ENCODE measurements at regions not wholly inside any gene's neighbourhood (a gene's known extent, or its start where the extent isn't known, plus 50 kb on each side); places are given as distances from the start of the nearest gene placed in this dataset.
"Not testable (repeated sequence)": the region's sequence is repeated elsewhere in the genome, so short reads cannot be mapped to it uniquely, and the experiment has no call there.

DNA sequence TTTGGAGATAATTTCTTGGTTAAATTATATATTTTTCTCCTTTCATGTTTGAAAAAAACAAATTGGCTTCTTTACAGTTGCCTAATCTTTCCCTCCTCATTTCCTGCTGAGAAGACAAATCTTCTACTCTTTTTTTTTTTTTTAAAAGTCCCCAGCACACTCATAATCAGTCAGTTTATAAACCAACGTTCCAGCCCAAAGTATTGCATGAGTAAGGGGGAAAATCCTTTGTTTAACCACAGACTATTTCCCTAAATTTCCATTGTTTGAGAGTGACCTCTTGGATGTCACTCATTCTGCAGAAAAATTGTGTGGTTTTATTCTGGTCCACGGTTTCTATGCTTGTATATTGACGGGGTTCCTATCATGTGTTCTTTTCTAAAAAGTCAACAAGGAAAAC is 55.1 kb upstream of the TLR4 start:
- peaks cover 3% of the 10 kb centered on the region for H3K4me1 Mint-ChIP-seq (ENCODE audit: low read depth)
- no peak overlapping the region for H3K4me3 Mint-ChIP-seq
- no peaks in the 10 kb centered on the region for H3K9me3 Mint-ChIP-seq
- DNase-seq (ENCODE audit: low spot score): no peak
- no peaks in the 10 kb centered on the region for H3K36me3 Mint-ChIP-seq (ENCODE audit: low read depth)
- H3K27ac Mint-ChIP-seq: no peak overlapping the region
- peaks cover 10% of the 10 kb centered on the region for H3K27me3 Mint-ChIP-seq (ENCODE audit: low read depth)

DNA sequence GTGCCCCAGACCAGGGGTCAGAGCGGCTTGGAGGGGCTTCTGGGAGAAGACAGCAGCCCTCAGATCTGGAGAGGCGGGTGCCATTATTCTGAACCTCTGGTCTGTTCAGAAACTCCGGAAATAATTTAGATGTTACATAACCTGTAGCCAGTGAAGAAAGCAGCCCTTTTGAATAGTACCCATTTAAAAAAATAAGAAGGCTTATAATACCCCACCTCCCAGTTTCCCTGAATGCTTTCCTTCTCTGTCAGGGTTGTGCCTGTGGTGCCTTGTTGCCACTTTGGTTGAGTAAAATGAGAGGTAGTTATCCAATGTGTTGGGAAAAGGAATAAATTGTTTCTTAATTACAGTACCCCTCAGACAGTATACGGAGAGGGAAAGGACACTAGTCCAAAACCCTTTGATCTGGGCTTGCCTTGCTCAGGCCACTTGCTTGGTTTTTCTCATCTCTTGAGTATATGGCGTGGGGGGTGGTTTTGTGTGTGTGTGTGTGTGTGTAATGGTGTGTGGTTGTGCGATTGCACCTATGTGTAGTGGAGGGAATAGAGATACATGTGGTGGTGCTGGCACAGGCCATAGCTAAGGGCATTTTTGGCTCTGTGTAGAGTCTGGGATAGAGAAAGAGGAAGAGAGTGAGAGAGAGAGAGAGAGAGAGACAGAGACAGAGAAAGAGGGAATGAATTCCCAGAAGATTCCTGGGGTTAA is 59.1 kb upstream of the TLR4 start:
- H3K4me1 Mint-ChIP-seq (ENCODE audit: low read depth): peaks cover 6% of the 10 kb centered on the region
- H3K9me3 Mint-ChIP-seq: no peaks in the 10 kb centered on the region
- H3K36me3 Mint-ChIP-seq (ENCODE audit: low read depth): no peaks in the 10 kb centered on the region
- no peak overlapping the region for H3K27ac Mint-ChIP-seq
- H3K4me3 Mint-ChIP-seq: no peak overlapping the region
- DNase-seq (ENCODE audit: low spot score): no peak
- H3K27me3 Mint-ChIP-seq (ENCODE audit: low read depth): peaks cover 15% of the 10 kb centered on the region

GRCh38 chr9:117644133-117644931 is 59.9 kb upstream of the TLR4 start:
- H3K36me3 Mint-ChIP-seq (ENCODE audit: low read depth): no peaks in the 10 kb centered on the region
- peaks cover 15% of the 10 kb centered on the region for H3K27me3 Mint-ChIP-seq (ENCODE audit: low read depth)
- H3K4me3 Mint-ChIP-seq: peak overlapping the region; percentile 13
- peak; percentile 42 for DNase-seq (ENCODE audit: low spot score)
- peaks cover 6% of the 10 kb centered on the region for H3K4me1 Mint-ChIP-seq (ENCODE audit: low read depth)
- H3K9me3 Mint-ChIP-seq: no peaks in the 10 kb centered on the region
- no peak overlapping the region for H3K27ac Mint-ChIP-seq

GRCh38 chr9:117643288-117643654 is 60.9 kb upstream of the TLR4 start:
- DNase-seq (ENCODE audit: low spot score): no peak
- Mint-ChIP-seq H3K27ac (no peak overlapping the region), H3K9me3 (no peaks in the 10 kb centered on the region), H3K27me3 (ENCODE audit: low read depth) (peaks cover 15% of the 10 kb centered on the region), H3K4me3 (no peak overlapping the region), H3K36me3 (ENCODE audit: low read depth) (no peaks in the 10 kb centered on the region), H3K4me1 (ENCODE audit: low read depth) (peaks cover 6% of the 10 kb centered on the region)

DNA sequence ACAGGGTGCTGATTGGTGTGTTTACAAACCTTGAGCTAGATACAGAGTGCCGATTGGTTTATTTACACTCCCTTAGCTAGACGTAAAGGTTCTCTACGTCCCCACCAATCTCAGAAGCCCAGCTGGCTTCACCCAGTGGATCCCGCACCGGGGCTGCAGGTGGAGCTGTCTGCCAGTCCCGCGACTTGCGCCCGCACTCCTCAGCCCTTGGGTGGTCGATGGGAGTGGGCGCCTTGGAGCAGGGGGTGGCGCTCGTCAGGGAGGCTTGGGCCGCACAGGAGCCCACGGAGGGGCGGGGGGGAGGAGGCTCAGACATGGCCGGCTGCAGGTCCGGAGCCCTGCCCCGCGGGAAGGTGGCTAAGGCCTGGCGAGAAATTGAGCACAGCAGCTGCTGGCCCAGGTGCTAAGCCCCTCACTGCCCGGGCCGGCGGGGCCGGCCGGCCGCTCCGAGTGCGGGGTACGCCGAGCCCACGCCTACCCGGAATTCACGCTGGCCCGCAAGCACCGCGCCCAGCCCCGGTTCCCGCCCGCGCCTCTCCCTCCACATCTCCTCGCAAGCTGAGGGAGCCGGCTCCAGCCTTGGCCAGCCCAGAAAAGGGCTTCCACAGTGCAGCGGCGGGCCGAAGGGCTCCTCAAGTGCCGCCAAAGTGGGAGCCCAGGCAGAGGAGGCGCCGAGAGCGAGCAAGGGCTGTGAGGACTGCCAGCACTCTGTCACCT is 61.5 kb upstream of the TLR4 start:
- H3K27me3 Mint-ChIP-seq (ENCODE audit: low read depth): peaks cover 15% of the 10 kb centered on the region
- not testable (repeated sequence) for H3K9me3 Mint-ChIP-seq; DNase-seq (ENCODE audit: low spot score); H3K36me3 Mint-ChIP-seq (ENCODE audit: low read depth); H3K27ac Mint-ChIP-seq; H3K4me3 Mint-ChIP-seq; H3K4me1 Mint-ChIP-seq (ENCODE audit: low read depth)

GRCh38 chr9:117636681-117637080 is 67.5 kb upstream of the TLR4 start:
- Mint-ChIP-seq H3K27ac (no peak overlapping the region), H3K36me3 (ENCODE audit: low read depth) (no peaks in the 10 kb centered on the region), H3K4me1 (ENCODE audit: low read depth) (no peaks in the 10 kb centered on the region), H3K9me3 (no peaks in the 10 kb centered on the region), H3K27me3 (ENCODE audit: low read depth) (peaks cover 1% of the 10 kb centered on the region), H3K4me3 (no peak overlapping the region)
- no peak for DNase-seq (ENCODE audit: low spot score)

- no peak for DNase-seq (ENCODE audit: low spot score)
- Mint-ChIP-seq H3K9me3 (peaks cover 27% of the 10 kb centered on the region), H3K36me3 (ENCODE audit: low read depth) (no peaks in the 10 kb centered on the region)
These were observed 79.0 kb upstream of the TLR4 start for GRCh38 chr9:117625154-117625553.

DNA sequence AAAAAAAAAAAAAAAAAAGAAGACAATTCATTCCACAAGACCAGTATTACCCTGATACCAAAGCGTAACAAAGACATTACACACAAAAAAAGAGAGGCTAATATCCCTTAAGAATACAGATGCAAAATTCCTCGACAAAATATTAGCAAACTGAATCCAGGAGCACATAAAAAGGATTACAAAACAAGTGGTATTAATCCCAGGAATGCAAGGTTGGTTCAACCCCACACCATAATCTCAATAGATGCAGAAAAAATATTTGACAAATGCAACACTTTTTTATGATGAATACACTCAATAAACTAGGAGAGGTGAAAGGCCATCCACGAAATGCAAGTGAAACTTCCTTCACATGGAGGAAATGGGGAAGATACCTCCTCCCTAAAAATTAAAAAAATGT is 80.1 kb upstream of the TLR4 start:
- no peak overlapping the region for H3K27ac Mint-ChIP-seq
- H3K4me1 Mint-ChIP-seq (ENCODE audit: low read depth): no peaks in the 10 kb centered on the region
- H3K4me3 Mint-ChIP-seq: no peak overlapping the region
- no peaks in the 10 kb centered on the region for H3K27me3 Mint-ChIP-seq (ENCODE audit: low read depth)
- no peak for DNase-seq (ENCODE audit: low spot score)
- peaks cover 27% of the 10 kb centered on the region for H3K9me3 Mint-ChIP-seq
- H3K36me3 Mint-ChIP-seq (ENCODE audit: low read depth): no peaks in the 10 kb centered on the region

More at GRCh38 chr9:117625154-117625553, 79.0 kb upstream of the TLR4 start:
- Mint-ChIP-seq H3K27me3 (ENCODE audit: low read depth) (no peaks in the 10 kb centered on the region), H3K27ac (no peak overlapping the region), H3K4me1 (ENCODE audit: low read depth) (no peaks in the 10 kb centered on the region), H3K4me3 (no peak overlapping the region)

DNA sequence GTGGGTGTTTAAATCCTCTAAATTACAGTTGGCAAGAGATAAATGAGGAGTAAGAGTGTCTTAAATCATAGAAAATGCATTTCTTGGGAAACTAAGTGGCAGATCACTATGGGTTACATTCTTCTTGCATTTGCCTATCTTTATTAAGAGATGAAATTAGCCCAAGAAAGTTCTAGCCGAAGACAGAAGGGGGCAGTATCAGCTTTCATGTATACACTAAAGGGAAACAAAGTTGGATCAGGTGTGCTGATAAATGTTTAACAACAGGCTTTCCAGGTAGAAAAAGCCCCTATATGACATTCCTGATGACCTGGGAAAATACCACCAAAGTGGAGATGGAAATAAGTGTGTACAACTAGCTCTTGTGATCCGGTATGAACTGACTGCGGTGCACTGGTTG is 81.9 kb upstream of the TLR4 start:
- no peaks in the 10 kb centered on the region for H3K36me3 Mint-ChIP-seq (ENCODE audit: low read depth)
- H3K9me3 Mint-ChIP-seq: peaks cover 27% of the 10 kb centered on the region
- DNase-seq (ENCODE audit: low spot score): no peak
- no peak overlapping the region for H3K4me3 Mint-ChIP-seq
- no peaks in the 10 kb centered on the region for H3K27me3 Mint-ChIP-seq (ENCODE audit: low read depth)
- no peaks in the 10 kb centered on the region for H3K4me1 Mint-ChIP-seq (ENCODE audit: low read depth)
- H3K27ac Mint-ChIP-seq: no peak overlapping the region

- no peaks in the 10 kb centered on the region for H3K36me3 Mint-ChIP-seq (ENCODE audit: low read depth)
- no peak overlapping the region for H3K27ac Mint-ChIP-seq
- H3K4me3 Mint-ChIP-seq: no peak overlapping the region
- no peak for DNase-seq (ENCODE audit: low spot score)
- H3K9me3 Mint-ChIP-seq: no peaks in the 10 kb centered on the region
- H3K27me3 Mint-ChIP-seq (ENCODE audit: low read depth): no peaks in the 10 kb centered on the region
- no peaks in the 10 kb centered on the region for H3K4me1 Mint-ChIP-seq (ENCODE audit: low read depth)
These were observed 87.8 kb upstream of the TLR4 start for GRCh38 chr9:117616431-117616831.

DNA sequence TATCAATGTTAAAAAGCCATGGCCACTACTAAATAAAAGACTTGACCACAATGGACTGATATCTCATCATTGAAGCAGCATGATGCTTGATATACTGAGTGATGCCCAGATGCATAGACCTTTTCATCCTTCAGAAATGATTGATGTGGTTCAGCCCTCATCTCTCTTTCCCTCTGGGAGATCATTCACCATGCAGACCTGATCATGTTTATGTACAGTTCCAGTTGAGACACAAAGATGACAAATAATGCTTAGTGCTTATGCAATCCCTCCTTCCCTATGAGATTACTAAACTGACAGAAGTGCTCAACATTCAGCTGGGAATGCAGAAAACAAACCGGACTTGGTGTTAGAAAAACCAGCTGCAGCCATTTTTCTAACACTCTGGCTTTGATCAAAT is 91.9 kb upstream of the TLR4 start:
- H3K4me3 Mint-ChIP-seq: no peak overlapping the region
- H3K9me3 Mint-ChIP-seq: no peaks in the 10 kb centered on the region

GRCh38 chr9:117597977-117598376 is 106.2 kb upstream of the TLR4 start:
- H3K4me3 Mint-ChIP-seq: no peak overlapping the region
- no peak for DNase-seq (ENCODE audit: low spot score)
- no peak overlapping the region for H3K27ac Mint-ChIP-seq
- peaks cover 4% of the 10 kb centered on the region for H3K9me3 Mint-ChIP-seq
- no peaks in the 10 kb centered on the region for H3K4me1 Mint-ChIP-seq (ENCODE audit: low read depth)
- no peaks in the 10 kb centered on the region for H3K36me3 Mint-ChIP-seq (ENCODE audit: low read depth)
- no peaks in the 10 kb centered on the region for H3K27me3 Mint-ChIP-seq (ENCODE audit: low read depth)

More for the DNA sequence above, 91.9 kb upstream of the TLR4 start:
- H3K4me1 Mint-ChIP-seq (ENCODE audit: low read depth): no peaks in the 10 kb centered on the region
- no peak for DNase-seq (ENCODE audit: low spot score)
- H3K27ac Mint-ChIP-seq: no peak overlapping the region
- H3K36me3 Mint-ChIP-seq (ENCODE audit: low read depth): no peaks in the 10 kb centered on the region
- no peaks in the 10 kb centered on the region for H3K27me3 Mint-ChIP-seq (ENCODE audit: low read depth)

DNA sequence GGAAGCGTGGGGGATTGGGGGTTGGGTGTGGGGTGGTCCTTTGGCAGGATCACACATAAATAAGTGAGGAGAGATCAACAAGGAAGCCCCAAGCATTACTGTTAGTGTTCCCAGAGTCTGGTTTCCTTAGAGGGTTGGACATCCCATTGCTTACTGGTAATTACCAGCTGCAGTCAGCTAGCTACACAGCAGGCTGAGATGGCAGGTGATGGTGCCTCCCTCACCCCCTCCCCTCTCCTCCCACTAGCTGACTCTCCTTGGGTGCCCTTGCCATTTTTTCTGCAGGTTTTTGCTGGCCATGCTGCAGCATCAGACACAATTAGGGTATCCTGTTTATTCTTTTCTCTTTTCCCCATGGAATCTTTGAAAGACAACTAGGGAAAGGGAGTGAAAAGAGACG is 107.5 kb upstream of the TLR4 start:
- no peaks in the 10 kb centered on the region for H3K36me3 Mint-ChIP-seq (ENCODE audit: low read depth)
- no peak overlapping the region for H3K4me3 Mint-ChIP-seq
- no peak overlapping the region for H3K27ac Mint-ChIP-seq
- DNase-seq (ENCODE audit: low spot score): no peak
- H3K9me3 Mint-ChIP-seq: peaks cover 4% of the 10 kb centered on the region
- no peaks in the 10 kb centered on the region for H3K27me3 Mint-ChIP-seq (ENCODE audit: low read depth)
- no peaks in the 10 kb centered on the region for H3K4me1 Mint-ChIP-seq (ENCODE audit: low read depth)

- Mint-ChIP-seq H3K36me3 (ENCODE audit: low read depth) (no peaks in the 10 kb centered on the region), H3K4me1 (ENCODE audit: low read depth) (no peaks in the 10 kb centered on the region), H3K27ac (no peak overlapping the region), H3K9me3 (no peaks in the 10 kb centered on the region), H3K4me3 (no peak overlapping the region), H3K27me3 (ENCODE audit: low read depth) (no peaks in the 10 kb centered on the region)
- no peak for DNase-seq (ENCODE audit: low spot score)
These were observed 108.6 kb upstream of the TLR4 start for GRCh38 chr9:117595650-117596049.
